ENCODE measurements at regions not wholly inside any gene's neighbourhood (a gene's known extent, or its start where the extent isn't known, plus 50 kb on each side); places are given as distances from the start of the nearest gene placed in this dataset.

- Histone ChIP-seq H3K9me3 (ENCODE audit: low read depth) (no peaks in the 10 kb centered on the region), H4K20me1 (ENCODE audit: insufficient read depth, poor library complexity, severe bottlenecking) (no peaks in the 10 kb centered on the region), H3K36me3 (replicated peaks; ENCODE audit: insufficient read depth, low read depth) (no peaks in the 10 kb centered on the region), H3K27me3 (peaks cover 48% of the 10 kb centered on the region), H3K4me1 (ENCODE audit: insufficient read depth) (no peaks in the 10 kb centered on the region), H3K4me2 (no peak overlapping the region), H3K27ac (no peak overlapping the region), H3K9me2 (replicated peaks; ENCODE audit: insufficient read depth) (no peaks in the 10 kb centered on the region), H3K4me3 (no peak overlapping the region), H2AFZ (no peak overlapping the region), H3K79me2 (no peaks in the 10 kb centered on the region)
- no peak for TF ChIP-seq EZH2 (IDR thresholded peaks at IDR 0.05; ENCODE audit: borderline replicate concordance)
- TF ChIP-seq EZH2phosphoT487 (IDR thresholded peaks at IDR 0.05; ENCODE audit: low read depth, severe bottlenecking, unreplicated experiment), result no peak
- TF ChIP-seq, protein P1, sequence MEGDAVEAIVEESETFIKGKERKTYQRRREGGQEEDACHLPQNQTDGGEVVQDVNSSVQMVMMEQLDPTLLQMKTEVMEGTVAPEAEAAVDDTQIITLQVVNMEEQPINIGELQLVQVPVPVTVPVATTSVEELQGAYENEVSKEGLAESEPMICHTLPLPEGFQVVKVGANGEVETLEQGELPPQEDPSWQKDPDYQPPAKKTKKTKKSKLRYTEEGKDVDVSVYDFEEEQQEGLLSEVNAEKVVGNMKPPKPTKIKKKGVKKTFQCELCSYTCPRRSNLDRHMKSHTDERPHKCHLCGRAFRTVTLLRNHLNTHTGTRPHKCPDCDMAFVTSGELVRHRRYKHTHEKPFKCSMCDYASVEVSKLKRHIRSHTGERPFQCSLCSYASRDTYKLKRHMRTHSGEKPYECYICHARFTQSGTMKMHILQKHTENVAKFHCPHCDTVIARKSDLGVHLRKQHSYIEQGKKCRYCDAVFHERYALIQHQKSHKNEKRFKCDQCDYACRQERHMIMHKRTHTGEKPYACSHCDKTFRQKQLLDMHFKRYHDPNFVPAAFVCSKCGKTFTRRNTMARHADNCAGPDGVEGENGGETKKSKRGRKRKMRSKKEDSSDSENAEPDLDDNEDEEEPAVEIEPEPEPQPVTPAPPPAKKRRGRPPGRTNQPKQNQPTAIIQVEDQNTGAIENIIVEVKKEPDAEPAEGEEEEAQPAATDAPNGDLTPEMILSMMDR (IDR thresholded peaks at IDR 0.05; ENCODE audit: poor library complexity), result no peak
- 36% methylated on average over 14 of the region's 14 CpGs for WGBS (ENCODE audit: low lambda C conversion rate, missing lambda C conversion rate)
- DNase-seq (ENCODE audit: low spot score), result no peak
These were observed 107.3 kb downstream of the ADRA2C start for GRCh38 chr4:3873408-3874027.

DNA sequence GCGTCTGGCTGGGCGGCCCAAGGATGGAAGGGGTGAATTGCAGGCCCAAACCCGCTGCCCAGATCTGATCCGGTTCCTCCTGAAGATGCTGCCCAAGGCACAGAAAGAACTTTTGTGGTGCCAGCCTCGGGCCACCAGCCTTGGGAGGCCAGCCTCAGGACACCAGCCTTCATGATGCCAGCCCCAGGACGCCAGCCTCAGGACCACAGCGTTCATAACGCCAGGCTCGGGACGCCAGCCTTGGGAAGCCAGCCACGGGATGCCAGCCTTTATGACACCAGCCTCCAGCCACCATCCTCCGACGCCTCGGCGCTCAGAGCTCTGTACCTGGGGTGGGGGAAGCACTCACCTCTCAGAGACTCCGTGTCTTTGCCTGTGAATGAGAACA lies 107.8 kb downstream of the ADRA2C start:
- WGBS (ENCODE audit: low lambda C conversion rate, missing lambda C conversion rate), result 92% methylated on average over 16 of the region's 16 CpGs
- no peaks in the 10 kb centered on the region for H3K36me3 ChIP-seq (replicated peaks; ENCODE audit: insufficient read depth, low read depth)
- H3K9me2 ChIP-seq (replicated peaks; ENCODE audit: insufficient read depth), result no peaks in the 10 kb centered on the region
- no peak overlapping the region for H3K4me3 ChIP-seq
- no peak overlapping the region for H2AFZ ChIP-seq
- H3K4me2 ChIP-seq, result no peak overlapping the region
- H3K27me3 ChIP-seq, result peaks cover 53% of the 10 kb centered on the region
- H3K79me2 ChIP-seq, result no peaks in the 10 kb centered on the region
- H3K27ac ChIP-seq, result no peak overlapping the region
- H3K4me1 ChIP-seq (ENCODE audit: insufficient read depth), result no peaks in the 10 kb centered on the region
- no peak for DNase-seq (ENCODE audit: low spot score)
- no peaks in the 10 kb centered on the region for H3K9me3 ChIP-seq (ENCODE audit: low read depth)
- TF ChIP-seq, protein P1 (IDR thresholded peaks at IDR 0.05; ENCODE audit: poor library complexity), result no peak
- TF ChIP-seq EZH2phosphoT487 (IDR thresholded peaks at IDR 0.05; ENCODE audit: low read depth, severe bottlenecking, unreplicated experiment), result no peak
- TF ChIP-seq EZH2 (IDR thresholded peaks at IDR 0.05; ENCODE audit: borderline replicate concordance), result no peak
- no peaks in the 10 kb centered on the region for H4K20me1 ChIP-seq (ENCODE audit: insufficient read depth, poor library complexity, severe bottlenecking)

DNA sequence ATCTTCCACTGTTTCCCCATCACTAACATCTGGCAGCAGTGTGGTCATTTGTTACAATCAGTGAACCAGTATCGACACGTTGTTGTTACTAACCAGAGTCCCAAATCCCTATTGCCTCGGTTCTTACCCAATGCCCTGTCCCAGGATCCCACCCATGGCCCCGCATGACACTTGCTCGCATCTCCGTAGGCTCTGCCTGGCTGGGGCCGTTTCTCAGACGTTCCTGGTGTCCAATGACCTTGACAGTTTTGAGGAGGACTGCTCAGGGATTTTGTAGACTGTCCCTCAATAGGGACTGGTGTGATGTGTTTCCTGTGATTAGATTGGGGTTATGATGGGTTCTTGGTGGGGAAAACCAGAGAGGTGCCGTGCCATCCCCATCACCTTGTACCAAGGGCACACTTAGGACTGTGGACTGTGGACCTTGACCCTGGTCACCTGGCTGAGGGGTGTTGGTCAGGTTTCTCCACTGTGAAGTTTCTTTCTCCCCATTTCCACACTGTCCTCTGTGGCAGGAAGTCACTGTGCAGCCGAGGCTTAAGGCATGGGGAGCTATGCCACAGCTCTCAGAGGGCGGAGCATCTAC lies 108.4 kb downstream of the ADRA2C start:
- Histone ChIP-seq H3K9me2 (replicated peaks; ENCODE audit: insufficient read depth) (no peaks in the 10 kb centered on the region), H4K20me1 (ENCODE audit: insufficient read depth, poor library complexity, severe bottlenecking) (no peaks in the 10 kb centered on the region), H3K36me3 (replicated peaks; ENCODE audit: insufficient read depth, low read depth) (no peaks in the 10 kb centered on the region), H3K27ac (no peak overlapping the region), H3K27me3 (peaks cover 57% of the 10 kb centered on the region), H3K79me2 (no peaks in the 10 kb centered on the region), H3K4me3 (no peak overlapping the region), H2AFZ (no peak overlapping the region), H3K4me2 (no peak overlapping the region), H3K9me3 (ENCODE audit: low read depth) (no peaks in the 10 kb centered on the region), H3K4me1 (ENCODE audit: insufficient read depth) (no peaks in the 10 kb centered on the region)
- WGBS (ENCODE audit: low lambda C conversion rate, missing lambda C conversion rate), result 81% methylated on average over 11 of the region's 11 CpGs
- TF ChIP-seq EZH2phosphoT487 (IDR thresholded peaks at IDR 0.05; ENCODE audit: low read depth, severe bottlenecking, unreplicated experiment), result no peak
- no peak for TF ChIP-seq EZH2 (IDR thresholded peaks at IDR 0.05; ENCODE audit: borderline replicate concordance)
- TF ChIP-seq, protein P1 (IDR thresholded peaks at IDR 0.05; ENCODE audit: poor library complexity), result no peak
- DNase-seq (ENCODE audit: low spot score), result no peak

Measured in hepatocyte (in vitro differentiated cells).